ENCODE measurements at regions not wholly inside any gene's neighbourhood (a gene's known extent, or its start where the extent isn't known, plus 50 kb on each side); places are given as distances from the start of the nearest gene placed in this dataset.

GRCh38 chr13:34258646-34259386 is 440.9 kb downstream of the RFC3 start:
- H3K27ac ChIP-seq, result no peak overlapping the region
- H3K4me3 ChIP-seq, result no peak overlapping the region

GRCh38 chr13:34263681-34264080 is 445.7 kb downstream of the RFC3 start:
- H3K4me3 ChIP-seq, result no peak overlapping the region
- no peak overlapping the region for H3K27ac ChIP-seq

- H3K4me3 ChIP-seq, result no peak overlapping the region
- H3K27ac ChIP-seq, result no peak overlapping the region
These were observed 447.2 kb downstream of the RFC3 start for GRCh38 chr13:34265046-34265679.

GRCh38 chr13:34276764-34277163 is 458.8 kb downstream of the RFC3 start:
- H3K4me3 ChIP-seq, result no peak overlapping the region
- H3K27ac ChIP-seq, result no peak overlapping the region

- H3K4me3 ChIP-seq, result no peak overlapping the region
- no peak overlapping the region for H3K27ac ChIP-seq
These were observed 460.0 kb downstream of the RFC3 start for GRCh38 chr13:34277936-34278335.

GRCh38 chr13:34278780-34279179 is 460.8 kb downstream of the RFC3 start:
- no peak overlapping the region for H3K27ac ChIP-seq
- H3K4me3 ChIP-seq, result no peak overlapping the region

GRCh38 chr13:34290661-34291060 is 472.7 kb downstream of the RFC3 start:
- H3K27ac ChIP-seq, result no peak overlapping the region
- no peak overlapping the region for H3K4me3 ChIP-seq

GRCh38 chr13:34294483-34295129 is 476.7 kb downstream of the RFC3 start:
- Histone ChIP-seq H3K27ac (peak overlapping the region in 1 of 21 experiments; percentile 35), H3K4me3 (no peak overlapping the region)

- no peak overlapping the region for H3K4me3 ChIP-seq
- H3K27ac ChIP-seq, result no peak overlapping the region
These were observed 482.6 kb downstream of the RFC3 start for GRCh38 chr13:34300559-34300958.

GRCh38 chr13:34302596-34302995 is 484.6 kb downstream of the RFC3 start:
- peak overlapping the region in 3 of 21 experiments; percentile 9 to 43 (median 10) for H3K27ac ChIP-seq
- H3K4me3 ChIP-seq, result no peak overlapping the region

GRCh38 chr13:34303346-34303745 is 485.4 kb downstream of the RFC3 start:
- H3K27ac ChIP-seq, result peak overlapping the region in 1 of 21 experiments; percentile 10

GRCh38 chr13:34307607-34308006 is 489.7 kb downstream of the RFC3 start:
- no peak overlapping the region for H3K4me3 ChIP-seq

More at GRCh38 chr13:34303346-34303745, 485.4 kb downstream of the RFC3 start:
- no peak overlapping the region for H3K4me3 ChIP-seq

GRCh38 chr13:34308725-34309124 is 490.8 kb downstream of the RFC3 start:
- no peak overlapping the region for H3K4me3 ChIP-seq
- H3K27ac ChIP-seq, result no peak overlapping the region

More at GRCh38 chr13:34307607-34308006, 489.7 kb downstream of the RFC3 start:
- H3K27ac ChIP-seq, result no peak overlapping the region

- H3K27ac ChIP-seq, result no peak overlapping the region
- no peak overlapping the region for H3K4me3 ChIP-seq
These were observed 492.6 kb downstream of the RFC3 start for GRCh38 chr13:34310539-34310938.

- H3K27ac ChIP-seq, result no peak overlapping the region
- H3K4me3 ChIP-seq, result no peak overlapping the region
These were observed 493.3 kb downstream of the RFC3 start for GRCh38 chr13:34311251-34311650.

GRCh38 chr13:34312578-34312977 is 494.6 kb downstream of the RFC3 start:
- Histone ChIP-seq H3K4me3 (no peak overlapping the region), H3K27ac (no peak overlapping the region)

GRCh38 chr13:34320084-34320483 is 502.1 kb downstream of the RFC3 start:
- no peak overlapping the region for H3K27ac ChIP-seq
- no peak overlapping the region for H3K4me3 ChIP-seq

GRCh38 chr13:34322014-34322742 is 504.2 kb downstream of the RFC3 start:
- Histone ChIP-seq H3K4me3 (no peak overlapping the region), H3K27ac (no peak overlapping the region)

- no peak overlapping the region for H3K27ac ChIP-seq
- H3K4me3 ChIP-seq, result no peak overlapping the region
These were observed 504.8 kb downstream of the RFC3 start for GRCh38 chr13:34322743-34323074.

All from skin epidermis (tissue), 12 donors.